ENCODE measurements at regions not wholly inside any gene's neighbourhood (a gene's known extent, or its start where the extent isn't known, plus 50 kb on each side); places are given as distances from the start of the nearest gene placed in this dataset.

- Histone ChIP-seq H3K4me1 (no peaks in the 10 kb centered on the region), H3K9me3 (ENCODE audit: control insufficient read depth, low read length) (no peaks in the 10 kb centered on the region), H3K4me2 (ENCODE audit: low read length) (no peak overlapping the region), H3K79me2 (no peaks in the 10 kb centered on the region), H3K27ac (no peak overlapping the region), H3K4me3 (ENCODE audit: low read depth, low read length) (no peak overlapping the region), H3K27me3 (ENCODE audit: control insufficient read depth, insufficient read depth, low read length) (no peaks in the 10 kb centered on the region), H3K36me3 (ENCODE audit: control insufficient read depth, insufficient read depth, low read length) (no peaks in the 10 kb centered on the region), H2AFZ (no peak overlapping the region), H3K9ac (no peak overlapping the region)
- no peak for TF ChIP-seq CTCF (IDR thresholded peaks at IDR 0.05)
Measured at GRCh38 chr13:64000321-64000720, 2584.7 kb upstream of the PCDH20 start.

GRCh38 chr13:63999614-64000305 is 2584.1 kb upstream of the PCDH20 start:
- Histone ChIP-seq H3K4me1 (no peaks in the 10 kb centered on the region), H3K4me3 (ENCODE audit: low read depth, low read length) (no peak overlapping the region), H2AFZ (no peak overlapping the region), H3K9ac (no peak overlapping the region), H3K27ac (no peak overlapping the region), H3K79me2 (no peaks in the 10 kb centered on the region), H3K4me2 (ENCODE audit: low read length) (no peak overlapping the region), H3K36me3 (ENCODE audit: control insufficient read depth, insufficient read depth, low read length) (no peaks in the 10 kb centered on the region), H3K27me3 (ENCODE audit: control insufficient read depth, insufficient read depth, low read length) (no peaks in the 10 kb centered on the region), H3K9me3 (ENCODE audit: control insufficient read depth, low read length) (no peaks in the 10 kb centered on the region)
- no peak for TF ChIP-seq CTCF (IDR thresholded peaks at IDR 0.05)

- Histone ChIP-seq H3K27ac (no peak overlapping the region), H3K4me2 (ENCODE audit: low read length) (no peak overlapping the region), H3K9ac (no peak overlapping the region), H3K27me3 (ENCODE audit: control insufficient read depth, insufficient read depth, low read length) (no peaks in the 10 kb centered on the region), H3K79me2 (no peaks in the 10 kb centered on the region), H3K4me3 (ENCODE audit: low read depth, low read length) (no peak overlapping the region), H3K9me3 (ENCODE audit: control insufficient read depth, low read length) (no peaks in the 10 kb centered on the region), H3K4me1 (no peaks in the 10 kb centered on the region), H3K36me3 (ENCODE audit: control insufficient read depth, insufficient read depth, low read length) (no peaks in the 10 kb centered on the region), H2AFZ (no peak overlapping the region)
- TF ChIP-seq CTCF (IDR thresholded peaks at IDR 0.05), result no peak
Measured at GRCh38 chr13:63983366-63983765, 2567.7 kb upstream of the PCDH20 start.

- H3K79me2 ChIP-seq, result no peaks in the 10 kb centered on the region
- no peaks in the 10 kb centered on the region for H3K9me3 ChIP-seq (ENCODE audit: control insufficient read depth, low read length)
- H3K4me2 ChIP-seq (ENCODE audit: low read length), result no peak overlapping the region
- no peaks in the 10 kb centered on the region for H3K27me3 ChIP-seq (ENCODE audit: control insufficient read depth, insufficient read depth, low read length)
- no peak overlapping the region for H3K27ac ChIP-seq
- no peak overlapping the region for H3K9ac ChIP-seq
- no peaks in the 10 kb centered on the region for H3K4me1 ChIP-seq
- no peaks in the 10 kb centered on the region for H3K36me3 ChIP-seq (ENCODE audit: control insufficient read depth, insufficient read depth, low read length)
- TF ChIP-seq CTCF (IDR thresholded peaks at IDR 0.05), result no peak
- H3K4me3 ChIP-seq (ENCODE audit: low read depth, low read length), result no peak overlapping the region
- H2AFZ ChIP-seq, result no peak overlapping the region
Measured at GRCh38 chr13:63979951-63980350, 2564.3 kb upstream of the PCDH20 start.

GRCh38 chr13:63972328-63972727 is 2556.7 kb upstream of the PCDH20 start:
- H3K79me2 ChIP-seq, result no peaks in the 10 kb centered on the region
- H3K4me1 ChIP-seq, result no peaks in the 10 kb centered on the region
- TF ChIP-seq CTCF (IDR thresholded peaks at IDR 0.05), result no peak
- no peak overlapping the region for H3K9ac ChIP-seq
- H3K4me3 ChIP-seq (ENCODE audit: low read depth, low read length), result no peak overlapping the region
- no peaks in the 10 kb centered on the region for H3K9me3 ChIP-seq (ENCODE audit: control insufficient read depth, low read length)
- H3K4me2 ChIP-seq (ENCODE audit: low read length), result no peak overlapping the region
- H3K27ac ChIP-seq, result no peak overlapping the region
- H2AFZ ChIP-seq, result no peak overlapping the region
- H3K27me3 ChIP-seq (ENCODE audit: control insufficient read depth, insufficient read depth, low read length), result no peaks in the 10 kb centered on the region
- H3K36me3 ChIP-seq (ENCODE audit: control insufficient read depth, insufficient read depth, low read length), result no peaks in the 10 kb centered on the region

Data from parathyroid adenoma (tissue), 2 donors.